ENCODE measurements at regions not wholly inside any gene's neighbourhood (a gene's known extent, or its start where the extent isn't known, plus 50 kb on each side); places are given as distances from the start of the nearest gene placed in this dataset.

DNA sequence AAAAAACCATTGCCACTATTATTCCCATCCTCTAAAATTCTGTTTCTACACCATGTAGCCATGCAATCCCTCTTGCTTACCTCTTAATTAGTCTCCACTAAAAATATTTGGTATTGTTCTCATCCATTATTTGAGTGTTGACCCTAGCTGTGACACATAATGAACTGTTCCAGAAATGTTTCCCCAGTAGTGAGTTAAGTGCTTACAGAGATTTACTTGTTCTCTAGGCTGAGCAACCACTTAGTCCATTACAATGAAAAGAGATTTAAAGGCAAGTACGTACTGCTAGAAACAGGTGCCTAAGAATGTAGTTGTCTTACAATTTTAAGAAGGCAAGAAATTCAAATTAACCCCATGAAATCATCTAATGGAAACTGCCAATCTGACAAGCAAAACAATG lies 112.7 kb upstream of the PTPN13 start:
- no peaks in the 10 kb centered on the region for H3K9me3 ChIP-seq
- H3K27me3 ChIP-seq, result no peaks in the 10 kb centered on the region
- DNase-seq, result no peak
- intact Hi-C loops (cut with DNase I), result no loop called here
- no peaks in the 10 kb centered on the region for H3K36me3 ChIP-seq
- ATAC-seq, result no peak
- no peak overlapping the region for H3K4me3 ChIP-seq
- WGBS, 2 donors, result 86 to 94% methylated on average over 1 of the region's 1 CpG
- no peak overlapping the region for H3K27ac ChIP-seq
- H3K4me1 ChIP-seq, result no peaks in the 10 kb centered on the region
- FAIRE-seq, result no peak
- TF ChIP-seq, protein P1, sequence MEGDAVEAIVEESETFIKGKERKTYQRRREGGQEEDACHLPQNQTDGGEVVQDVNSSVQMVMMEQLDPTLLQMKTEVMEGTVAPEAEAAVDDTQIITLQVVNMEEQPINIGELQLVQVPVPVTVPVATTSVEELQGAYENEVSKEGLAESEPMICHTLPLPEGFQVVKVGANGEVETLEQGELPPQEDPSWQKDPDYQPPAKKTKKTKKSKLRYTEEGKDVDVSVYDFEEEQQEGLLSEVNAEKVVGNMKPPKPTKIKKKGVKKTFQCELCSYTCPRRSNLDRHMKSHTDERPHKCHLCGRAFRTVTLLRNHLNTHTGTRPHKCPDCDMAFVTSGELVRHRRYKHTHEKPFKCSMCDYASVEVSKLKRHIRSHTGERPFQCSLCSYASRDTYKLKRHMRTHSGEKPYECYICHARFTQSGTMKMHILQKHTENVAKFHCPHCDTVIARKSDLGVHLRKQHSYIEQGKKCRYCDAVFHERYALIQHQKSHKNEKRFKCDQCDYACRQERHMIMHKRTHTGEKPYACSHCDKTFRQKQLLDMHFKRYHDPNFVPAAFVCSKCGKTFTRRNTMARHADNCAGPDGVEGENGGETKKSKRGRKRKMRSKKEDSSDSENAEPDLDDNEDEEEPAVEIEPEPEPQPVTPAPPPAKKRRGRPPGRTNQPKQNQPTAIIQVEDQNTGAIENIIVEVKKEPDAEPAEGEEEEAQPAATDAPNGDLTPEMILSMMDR (IDR thresholded peaks at IDR 0.05), result no peak

DNA sequence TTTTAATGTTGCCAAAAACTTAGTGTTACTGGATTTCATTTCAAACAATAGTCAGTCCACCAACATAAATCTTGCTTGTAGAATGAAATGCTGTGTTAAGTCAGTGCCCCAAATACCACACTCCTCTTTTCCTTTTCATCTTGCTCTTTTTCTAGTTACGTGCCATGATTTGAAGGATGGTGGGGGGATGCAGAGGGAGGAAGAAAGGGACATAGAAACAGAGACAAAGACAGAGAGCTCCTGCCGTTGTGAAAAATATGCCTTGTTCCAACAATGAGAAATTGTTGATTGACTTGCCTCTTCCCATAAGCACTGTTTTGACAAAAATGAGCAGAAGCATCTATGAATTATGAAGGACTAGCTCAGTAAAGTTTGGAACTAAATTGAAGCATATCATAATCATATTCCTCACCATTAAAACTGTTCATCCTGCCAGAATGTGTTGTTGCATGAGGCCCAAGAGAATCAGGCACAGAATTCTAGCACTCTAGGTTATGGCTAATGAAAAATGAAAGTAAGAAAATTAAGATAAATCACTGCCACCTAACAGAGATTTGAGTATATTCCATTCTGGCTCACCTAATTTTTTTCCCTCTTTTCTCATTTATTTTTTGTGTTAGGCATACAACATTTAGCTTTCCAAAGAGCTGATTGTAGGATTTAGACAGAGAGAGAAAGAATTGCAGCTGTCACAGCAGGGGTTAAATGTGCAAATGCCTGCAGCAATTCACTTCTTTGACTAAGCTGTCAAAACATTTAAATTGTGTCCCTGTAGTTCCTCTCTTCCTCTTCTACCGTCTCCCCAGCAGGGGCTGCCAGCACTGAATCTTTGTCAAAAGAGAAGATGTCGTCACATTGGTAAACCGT lies 111.6 kb upstream of the PTPN13 start:
- H3K27ac ChIP-seq, result no peak overlapping the region
- ATAC-seq, result no peak
- TF ChIP-seq, protein P1 (IDR thresholded peaks at IDR 0.05), result no peak
- WGBS, 2 donors, result 61 to 69% methylated on average over 5 of the region's 5 CpGs
- no peak for FAIRE-seq
- no peaks in the 10 kb centered on the region for H3K36me3 ChIP-seq
- H3K4me3 ChIP-seq, result no peak overlapping the region
- no peaks in the 10 kb centered on the region for H3K27me3 ChIP-seq
- DNase-seq, result no peak
- H3K9me3 ChIP-seq, result no peaks in the 10 kb centered on the region
- no peaks in the 10 kb centered on the region for H3K4me1 ChIP-seq
- intact Hi-C loops (cut with DNase I), result no loop called here

DNA sequence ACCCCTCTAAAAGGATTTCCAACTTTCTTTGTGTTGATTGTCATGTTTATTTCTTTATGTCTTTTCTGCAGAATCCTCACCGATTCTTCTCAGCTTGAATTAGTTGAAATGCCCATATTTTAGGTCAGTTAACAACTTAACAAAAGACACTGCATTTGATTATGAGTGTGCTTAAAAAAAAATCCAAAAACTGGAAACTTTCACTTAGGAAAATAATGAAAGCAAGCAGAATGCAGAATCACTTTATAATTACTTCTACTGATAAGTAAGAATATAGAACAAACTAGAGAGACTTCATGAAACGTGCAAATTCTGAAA lies 111.0 kb upstream of the PTPN13 start:
- ATAC-seq (no peak), FAIRE-seq (no peak), DNase-seq (no peak)
- Histone ChIP-seq H3K4me1 (no peaks in the 10 kb centered on the region), H3K27ac (no peak overlapping the region), H3K4me3 (no peak overlapping the region), H3K9me3 (no peaks in the 10 kb centered on the region), H3K27me3 (no peaks in the 10 kb centered on the region), H3K36me3 (no peaks in the 10 kb centered on the region)
- TF ChIP-seq, protein P1 (IDR thresholded peaks at IDR 0.05), result no peak
- 54 to 60% methylated on average over 2 of the region's 2 CpGs for WGBS, 2 donors
- intact Hi-C loops (cut with DNase I), result no loop called here

DNA sequence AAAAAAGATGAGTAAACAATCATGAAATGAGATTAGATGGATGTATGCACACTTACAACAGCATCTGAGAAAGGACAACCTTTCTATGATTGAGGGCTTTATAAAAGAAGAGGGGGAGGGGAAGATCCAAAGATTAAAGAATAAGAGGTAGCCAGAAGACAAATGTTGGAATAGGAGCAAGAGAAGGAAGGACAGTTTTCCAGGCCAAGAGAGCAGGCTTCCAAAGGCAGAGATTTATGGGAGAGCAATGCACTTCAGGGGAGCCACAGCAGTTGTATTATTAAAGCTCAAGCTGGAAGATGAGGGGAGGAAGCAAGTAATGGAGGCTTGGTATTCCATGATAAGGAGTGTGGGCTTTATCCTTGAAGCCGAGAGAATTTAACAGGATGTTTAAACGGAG lies 110.3 kb upstream of the PTPN13 start:
- no peaks in the 10 kb centered on the region for H3K36me3 ChIP-seq
- H3K4me1 ChIP-seq, result no peaks in the 10 kb centered on the region
- intact Hi-C loops (cut with DNase I), result no loop called here
- H3K27ac ChIP-seq, result no peak overlapping the region
- no peaks in the 10 kb centered on the region for H3K27me3 ChIP-seq
- DNase-seq (no peak), ATAC-seq (no peak), FAIRE-seq (no peak)
- 55 to 62% methylated on average over 2 of the region's 2 CpGs for WGBS, 2 donors
- no peaks in the 10 kb centered on the region for H3K9me3 ChIP-seq
- no peak overlapping the region for H3K4me3 ChIP-seq
- TF ChIP-seq, protein P1 (IDR thresholded peaks at IDR 0.05), result no peak

DNA sequence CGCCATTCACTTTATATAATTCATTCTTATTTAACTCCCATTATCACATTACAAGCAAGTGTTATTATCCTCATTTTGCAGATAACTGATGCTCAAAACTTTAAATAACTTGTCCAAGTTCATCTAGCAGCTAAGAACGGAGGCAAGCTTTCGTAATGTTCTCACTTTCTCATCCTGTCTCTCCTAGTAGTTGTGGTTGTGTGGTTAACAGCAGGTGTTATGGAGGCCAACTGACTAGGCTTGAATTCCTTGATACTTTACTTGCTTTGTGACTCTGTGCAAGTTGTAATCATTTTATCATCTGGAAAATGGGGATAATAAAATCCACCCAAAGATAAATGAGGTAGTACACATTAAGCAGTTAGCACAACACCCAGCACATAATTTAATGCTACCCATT lies 109.9 kb upstream of the PTPN13 start:
- 82 to 94% methylated on average over 3 of the region's 3 CpGs for WGBS, 2 donors
- H3K9me3 ChIP-seq, result no peaks in the 10 kb centered on the region
- ATAC-seq (no peak), DNase-seq (no peak), FAIRE-seq (no peak)
- H3K4me1 ChIP-seq, result no peaks in the 10 kb centered on the region
- intact Hi-C loops (cut with DNase I), result no loop called here
- H3K4me3 ChIP-seq, result no peak overlapping the region
- H3K27me3 ChIP-seq, result no peaks in the 10 kb centered on the region
- H3K27ac ChIP-seq, result no peak overlapping the region
- no peaks in the 10 kb centered on the region for H3K36me3 ChIP-seq
- TF ChIP-seq, protein P1 (IDR thresholded peaks at IDR 0.05), result no peak
